Astrocyte (in vitro differentiated cells and primary cell): ENCODE measurements at regions not wholly inside any gene's neighbourhood (a gene's known extent, or its start where the extent isn't known, plus 50 kb on each side); places are given as distances from the start of the nearest gene placed in this dataset.
A peak's percentile ranks its signal among the peaks of the same experiment; 100 is the strongest.

Experiments used
- DNase-seq: peaks from one replicate; pipeline ENCODE4 v3.0.0-alpha.2; 2010; ENCODE audit warnings: low read depth
- FAIRE-seq: peaks from 2 replicates; lab custom pipeline; 2011; peaks lifted over from hg19 to GRCh38; lab: Jason Lieb, UNC
- H2AFZ ChIP-seq: 2 replicates; pipeline ENCODE4 v1.6.0; 2012; ENCODE audit warnings: low read depth, low read length, inconsistent platforms
- H3K27ac ChIP-seq: 2 replicates; pipeline ENCODE4 v1.5.1; 2011; ENCODE audit warnings: low read depth, low read length, inconsistent platforms
- H3K27me3 ChIP-seq: 2 replicates; pipeline ENCODE4 v1.6.0; 2011; ENCODE audit warnings: low read length, inconsistent platforms; ENCODE audit not compliant: insufficient read depth
- H3K36me3 ChIP-seq: 2 replicates; pipeline ENCODE4 v1.5.1; 2011; ENCODE audit warnings: low read length, inconsistent platforms; ENCODE audit not compliant: insufficient read depth
- H3K4me1 ChIP-seq: 2 replicates; pipeline ENCODE4 v1.5.1; 2011; ENCODE audit warnings: low read length, inconsistent platforms; ENCODE audit not compliant: insufficient read depth
- H3K4me2 ChIP-seq: 2 replicates; pipeline ENCODE4 v1.6.0; 2012; ENCODE audit warnings: low read length, inconsistent platforms
- H3K4me3 ChIP-seq: 2 replicates; pipeline ENCODE4 v1.5.1; 2011; ENCODE audit warnings: low read depth, mild to moderate bottlenecking, low read length, inconsistent platforms; ENCODE audit not compliant: insufficient read depth
- H3K79me2 ChIP-seq: 2 replicates; pipeline ENCODE4 v1.6.0; 2012; ENCODE audit warnings: mild to moderate bottlenecking, low read length, inconsistent platforms; ENCODE audit not compliant: insufficient read depth
- H3K9ac ChIP-seq: 2 replicates; pipeline ENCODE4 v1.6.0; 2012; ENCODE audit warnings: mild to moderate bottlenecking, low read length, inconsistent platforms
- H3K9me3 ChIP-seq: 2 replicates; pipeline ENCODE4 v1.5.1; 2012; ENCODE audit warnings: low read depth, mild to moderate bottlenecking, low read length, inconsistent platforms; ENCODE audit not compliant: insufficient read depth
- H4K20me1 ChIP-seq: 2 replicates; pipeline ENCODE4 v1.6.0; 2012; ENCODE audit warnings: low read length, inconsistent platforms; ENCODE audit not compliant: insufficient read depth
- H3K27ac Mint-ChIP-seq: one replicate; pipeline ENCODE4 v1.8.0; 2021; ENCODE audit warnings: mild to moderate bottlenecking, mixed read lengths; ENCODE audit not compliant: unreplicated experiment
- H3K27me3 Mint-ChIP-seq: one replicate; pipeline ENCODE4 v1.8.0; 2021; ENCODE audit warnings: low read depth, mixed read lengths; ENCODE audit not compliant: unreplicated experiment
- H3K36me3 Mint-ChIP-seq: one replicate; pipeline ENCODE4 v1.8.0; 2021; ENCODE audit warnings: low read depth, mixed read lengths; ENCODE audit not compliant: unreplicated experiment
- H3K4me1 Mint-ChIP-seq: one replicate; pipeline ENCODE4 v1.8.0; 2021; ENCODE audit warnings: low read depth, mixed read lengths; ENCODE audit not compliant: unreplicated experiment
- H3K4me3 Mint-ChIP-seq: one replicate; pipeline ENCODE4 v1.8.0; 2021; ENCODE audit warnings: mild to moderate bottlenecking, moderate library complexity, mixed read lengths; ENCODE audit not compliant: unreplicated experiment
- H3K9me3 Mint-ChIP-seq: one replicate; pipeline ENCODE4 v1.8.0; 2021; ENCODE audit warnings: mild to moderate bottlenecking, mixed read lengths; ENCODE audit not compliant: unreplicated experiment
- EZH2 ChIP-seq: IDR thresholded peaks from 2 replicates; pipeline ENCODE4 v1.6.1; 2012; ENCODE audit warnings: mild to moderate bottlenecking, low read length, inconsistent platforms; ENCODE audit not compliant: insufficient read depth
- TF ChIP-seq, protein P1 (sequence below): IDR thresholded peaks from 2 replicates; pipeline ENCODE4 v1.5.1; 2011; ENCODE audit warnings: low read depth, mild to moderate bottlenecking, inconsistent platforms, low read length, moderate library complexity; ENCODE audit not compliant: insufficient read depth

DNA sequence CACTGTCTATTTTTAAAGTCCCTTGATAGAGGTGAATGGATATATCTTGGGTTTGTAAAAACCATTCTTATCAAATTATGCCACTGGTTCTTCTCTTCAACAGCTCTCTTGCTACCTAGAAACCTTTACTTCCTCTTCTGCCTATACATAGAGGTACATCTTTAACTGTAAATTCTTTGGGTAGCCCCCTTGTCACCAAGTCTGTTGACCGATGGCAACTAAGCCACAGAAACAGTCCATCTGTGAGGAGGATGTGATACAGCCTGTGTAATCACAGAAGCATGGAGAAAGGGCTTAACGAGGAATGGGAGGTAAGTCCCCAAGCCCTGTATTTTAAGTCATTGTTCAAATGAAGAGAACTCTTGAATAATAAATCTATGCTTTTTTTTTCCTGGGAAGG is 246.5 kb upstream of the MDFIC2 start:
- H3K36me3 Mint-ChIP-seq = no peaks in the 10 kb centered on the region
- no peak overlapping the region for H3K27ac Mint-ChIP-seq
- no peak overlapping the region for H2AFZ ChIP-seq
- no peak overlapping the region for H3K4me2 ChIP-seq
- no peaks in the 10 kb centered on the region for H3K9me3 ChIP-seq
- no peak overlapping the region for H3K4me3 Mint-ChIP-seq
- no peaks in the 10 kb centered on the region for H4K20me1 ChIP-seq
- no peaks in the 10 kb centered on the region for H3K9me3 Mint-ChIP-seq
- no peaks in the 10 kb centered on the region for H3K27me3 ChIP-seq
- TF ChIP-seq, protein P1, sequence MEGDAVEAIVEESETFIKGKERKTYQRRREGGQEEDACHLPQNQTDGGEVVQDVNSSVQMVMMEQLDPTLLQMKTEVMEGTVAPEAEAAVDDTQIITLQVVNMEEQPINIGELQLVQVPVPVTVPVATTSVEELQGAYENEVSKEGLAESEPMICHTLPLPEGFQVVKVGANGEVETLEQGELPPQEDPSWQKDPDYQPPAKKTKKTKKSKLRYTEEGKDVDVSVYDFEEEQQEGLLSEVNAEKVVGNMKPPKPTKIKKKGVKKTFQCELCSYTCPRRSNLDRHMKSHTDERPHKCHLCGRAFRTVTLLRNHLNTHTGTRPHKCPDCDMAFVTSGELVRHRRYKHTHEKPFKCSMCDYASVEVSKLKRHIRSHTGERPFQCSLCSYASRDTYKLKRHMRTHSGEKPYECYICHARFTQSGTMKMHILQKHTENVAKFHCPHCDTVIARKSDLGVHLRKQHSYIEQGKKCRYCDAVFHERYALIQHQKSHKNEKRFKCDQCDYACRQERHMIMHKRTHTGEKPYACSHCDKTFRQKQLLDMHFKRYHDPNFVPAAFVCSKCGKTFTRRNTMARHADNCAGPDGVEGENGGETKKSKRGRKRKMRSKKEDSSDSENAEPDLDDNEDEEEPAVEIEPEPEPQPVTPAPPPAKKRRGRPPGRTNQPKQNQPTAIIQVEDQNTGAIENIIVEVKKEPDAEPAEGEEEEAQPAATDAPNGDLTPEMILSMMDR = no peak
- no peak for TF ChIP-seq EZH2
- H3K27ac ChIP-seq = no peak overlapping the region
- FAIRE-seq = no peak
- no peak overlapping the region for H3K4me3 ChIP-seq
- no peak overlapping the region for H3K9ac ChIP-seq
- H3K4me1 ChIP-seq = no peaks in the 10 kb centered on the region
- no peaks in the 10 kb centered on the region for H3K79me2 ChIP-seq
- H3K36me3 ChIP-seq = no peaks in the 10 kb centered on the region
- H3K27me3 Mint-ChIP-seq = no peaks in the 10 kb centered on the region
- H3K4me1 Mint-ChIP-seq = peaks cover 13% of the 10 kb centered on the region
- no peak for DNase-seq

DNA sequence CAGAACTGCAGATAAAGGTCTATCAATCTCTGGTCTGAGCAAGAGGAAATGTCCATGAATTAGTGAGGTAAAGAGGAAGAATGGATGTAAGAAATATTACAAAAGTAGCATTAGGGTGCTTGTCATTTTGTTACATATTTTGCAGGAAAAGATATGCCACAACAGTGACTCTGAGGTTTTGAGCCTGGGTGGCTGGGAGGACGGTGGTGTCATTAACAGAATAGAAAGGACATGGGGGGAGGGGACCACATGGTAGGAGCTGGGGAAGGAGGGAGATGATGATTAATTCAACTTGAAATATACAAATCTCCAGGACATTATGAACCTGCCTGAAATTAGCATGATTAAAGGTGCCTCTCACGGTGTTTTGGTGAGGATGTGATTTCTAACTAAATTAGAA is 245.5 kb upstream of the MDFIC2 start:
- no peaks in the 10 kb centered on the region for H3K9me3 ChIP-seq
- no peaks in the 10 kb centered on the region for H4K20me1 ChIP-seq
- Mint-ChIP-seq H3K4me1 (peaks cover 13% of the 10 kb centered on the region), H3K27me3 (no peaks in the 10 kb centered on the region), H3K9me3 (no peaks in the 10 kb centered on the region), H3K4me3 (no peak overlapping the region), H3K27ac (no peak overlapping the region), H3K36me3 (no peaks in the 10 kb centered on the region)
- TF ChIP-seq, protein P1 = no peak
- TF ChIP-seq EZH2 = no peak
- H3K36me3 ChIP-seq = no peaks in the 10 kb centered on the region
- H3K27me3 ChIP-seq = no peaks in the 10 kb centered on the region
- H3K9ac ChIP-seq = no peak overlapping the region
- no peak overlapping the region for H3K4me3 ChIP-seq
- DNase-seq = no peak
- H2AFZ ChIP-seq = no peak overlapping the region
- FAIRE-seq = no peak
- H3K79me2 ChIP-seq = no peaks in the 10 kb centered on the region
- no peaks in the 10 kb centered on the region for H3K4me1 ChIP-seq
- no peak overlapping the region for H3K27ac ChIP-seq
- H3K4me2 ChIP-seq = no peak overlapping the region

DNA sequence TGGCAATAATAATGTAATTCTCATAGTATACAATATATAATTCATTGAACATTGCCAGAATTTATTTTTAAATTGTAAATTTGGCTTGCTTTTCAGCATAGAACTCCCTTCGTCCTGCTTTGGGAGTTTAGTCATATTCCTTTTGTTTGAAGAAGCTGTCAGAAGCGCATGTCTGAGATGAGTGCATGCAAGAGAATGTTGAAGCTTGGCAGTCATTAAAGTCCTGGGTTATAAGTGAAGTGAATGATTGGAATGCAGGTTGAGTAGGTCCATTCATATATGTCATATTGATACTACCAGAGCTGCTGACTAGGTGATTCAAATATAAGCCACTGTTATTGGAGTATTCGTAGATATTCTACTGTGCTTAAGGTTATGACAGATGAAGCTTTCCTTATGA is 243.6 kb upstream of the MDFIC2 start:
- no peaks in the 10 kb centered on the region for H3K9me3 Mint-ChIP-seq
- TF ChIP-seq, protein P1 = no peak
- no peak for TF ChIP-seq EZH2
- FAIRE-seq (no peak), DNase-seq (peak; percentile 85)
- Histone ChIP-seq H3K9ac (no peak overlapping the region), H3K9me3 (no peaks in the 10 kb centered on the region), H3K27me3 (no peaks in the 10 kb centered on the region), H3K4me1 (no peaks in the 10 kb centered on the region), H3K4me3 (no peak overlapping the region), H3K4me2 (no peak overlapping the region), H3K79me2 (no peaks in the 10 kb centered on the region), H2AFZ (no peak overlapping the region), H4K20me1 (no peaks in the 10 kb centered on the region), H3K36me3 (no peaks in the 10 kb centered on the region), H3K27ac (no peak overlapping the region)
- H3K27ac Mint-ChIP-seq = no peak overlapping the region
- no peaks in the 10 kb centered on the region for H3K27me3 Mint-ChIP-seq
- no peaks in the 10 kb centered on the region for H3K36me3 Mint-ChIP-seq
- H3K4me3 Mint-ChIP-seq = no peak overlapping the region
- H3K4me1 Mint-ChIP-seq = peaks cover 13% of the 10 kb centered on the region
